NCI-H146 (cell line): ENCODE measurements at regions not wholly inside any gene's neighbourhood (a gene's known extent, or its start where the extent isn't known, plus 50 kb on each side); places are given as distances from the start of the nearest gene placed in this dataset.

Experiments
- DNase-seq: peaks from one replicate; lab custom pipeline; 2025; lab: John Stamatoyannopoulos, UW

- DNase-seq, result no peak
These were observed 1291.5 kb downstream of the TBC1D22A start for GRCh38 chr22:48053973-48054372.

GRCh38 chr22:48053486-48053885, 1291.0 kb downstream of the TBC1D22A start:
- no peak for DNase-seq

GRCh38 chr22:48052621-48052890, 1290.1 kb downstream of the TBC1D22A start:
- no peak for DNase-seq

DNA sequence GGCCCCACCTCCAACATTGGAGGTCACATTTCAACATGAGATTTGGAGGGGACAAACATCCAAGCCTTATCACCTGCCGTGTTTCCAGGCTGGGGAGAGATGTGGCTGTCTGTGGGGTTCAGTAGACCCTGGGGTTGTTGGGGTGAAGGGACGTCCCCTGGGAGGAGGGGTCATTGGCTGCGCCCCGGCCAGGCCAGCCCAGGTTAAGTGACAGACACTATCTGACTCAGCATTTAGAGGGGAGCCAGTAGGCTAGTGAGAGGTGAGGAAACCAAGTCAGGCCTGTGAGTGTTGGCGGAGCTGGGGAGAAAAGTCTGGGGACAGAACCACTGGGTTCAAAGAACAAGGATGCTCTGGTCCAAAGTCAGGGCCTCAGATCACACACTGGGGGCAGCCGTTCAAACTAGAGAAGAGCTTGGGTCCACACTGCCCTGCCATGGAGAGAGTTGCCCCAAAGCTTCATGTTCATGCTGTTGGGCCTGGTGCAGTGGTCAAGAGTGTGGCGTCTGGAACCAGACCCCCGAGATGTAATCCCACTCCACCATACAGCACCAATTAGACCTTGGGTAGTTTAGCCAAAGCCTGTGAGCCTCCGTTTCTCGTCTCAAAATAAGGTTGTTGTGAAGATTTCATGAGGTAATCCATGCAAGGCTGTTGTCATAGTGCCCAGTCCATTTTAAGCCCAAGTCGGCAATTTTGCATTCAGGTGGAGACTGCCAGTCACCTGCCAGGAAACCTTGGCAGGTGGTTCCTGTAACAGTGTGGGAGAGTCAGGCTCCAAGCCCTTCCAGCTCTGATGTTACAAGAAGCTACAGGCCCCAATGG, 1289.6 kb downstream of the TBC1D22A start:
- peak; percentile 1 for DNase-seq

- no peak for DNase-seq
These were observed 1288.4 kb downstream of the TBC1D22A start for GRCh38 chr22:48050836-48051235.

DNA sequence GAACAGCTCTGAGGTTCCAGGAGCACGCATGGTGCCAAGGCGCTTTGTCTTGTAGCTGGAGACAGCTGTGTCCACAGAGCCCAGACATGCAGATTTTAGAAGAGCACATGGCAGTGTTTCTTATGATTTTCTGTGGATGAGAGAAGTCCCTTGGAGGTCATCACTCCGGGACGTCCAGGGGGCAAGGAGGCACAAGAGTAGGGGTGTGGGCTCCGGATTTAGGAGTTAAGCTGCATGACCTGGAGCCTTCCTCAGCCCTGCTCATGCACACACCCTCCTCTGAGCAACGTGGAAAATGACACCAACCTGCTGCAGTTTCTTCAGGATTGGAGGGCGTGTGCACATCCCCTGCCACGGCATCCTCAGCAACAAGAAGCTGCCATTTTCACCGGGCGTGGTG, 1286.7 kb downstream of the TBC1D22A start:
- DNase-seq, result no peak

- DNase-seq, result no peak
These were observed 1285.5 kb downstream of the TBC1D22A start for GRCh38 chr22:48047722-48048500.

DNA sequence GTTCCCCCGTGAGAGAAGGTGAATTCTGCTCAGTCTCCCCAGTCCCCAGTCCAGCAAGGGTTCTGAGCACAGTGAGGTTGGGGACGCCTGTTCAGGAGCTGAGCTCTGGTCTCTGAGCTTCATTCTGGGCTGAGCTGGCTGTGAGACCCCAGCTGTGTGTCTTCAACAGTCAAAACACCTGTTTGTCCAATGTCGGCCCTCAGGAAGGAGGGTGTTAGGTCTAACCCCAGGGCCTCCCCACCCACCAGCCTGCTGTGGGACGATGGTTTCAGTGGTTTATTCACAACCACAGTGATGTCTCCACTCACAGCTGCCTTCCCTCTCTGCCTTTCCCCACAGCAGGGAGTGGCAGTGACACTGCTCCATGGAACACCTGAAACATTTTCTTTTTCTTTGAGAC, 1282.9 kb downstream of the TBC1D22A start:
- DNase-seq, result no peak

- no peak for DNase-seq
These were observed 1282.1 kb downstream of the TBC1D22A start for GRCh38 chr22:48044487-48045060.

GRCh38 chr22:48043581-48043980, 1281.1 kb downstream of the TBC1D22A start:
- DNase-seq, result no peak

- DNase-seq, result no peak
These were observed 1280.4 kb downstream of the TBC1D22A start for GRCh38 chr22:48042621-48043395.

- DNase-seq, result no peak
These were observed 1276.9 kb downstream of the TBC1D22A start for GRCh38 chr22:48039326-48039725.

- DNase-seq, result no peak
These were observed 1275.2 kb downstream of the TBC1D22A start for GRCh38 chr22:48037618-48038017.

DNA sequence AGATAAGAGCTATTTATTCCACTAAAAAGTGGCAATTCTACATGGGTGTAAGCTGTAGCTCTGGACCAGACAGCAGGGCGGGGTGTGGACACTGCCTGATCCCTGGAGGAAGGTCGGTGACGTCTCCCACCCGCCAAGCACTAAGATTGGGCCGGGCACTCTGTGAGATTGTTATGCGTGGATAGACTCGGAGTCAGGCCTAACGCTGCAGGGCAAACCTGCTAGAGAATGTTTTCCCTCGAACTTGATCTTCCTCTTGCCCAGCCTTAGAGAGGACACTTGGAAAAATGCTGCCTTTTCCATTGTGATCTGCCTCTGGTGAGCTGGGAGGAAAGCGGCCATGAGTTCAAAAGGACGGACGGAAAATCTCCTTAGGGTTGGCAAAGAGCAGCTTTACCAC, 1273.4 kb downstream of the TBC1D22A start:
- no peak for DNase-seq

GRCh38 chr22:48031589-48031988, 1269.1 kb downstream of the TBC1D22A start:
- no peak for DNase-seq

GRCh38 chr22:48025096-48025495, 1262.6 kb downstream of the TBC1D22A start:
- DNase-seq, result no peak

GRCh38 chr22:48021991-48022401, 1259.5 kb downstream of the TBC1D22A start:
- DNase-seq, result no peak

- no peak for DNase-seq
These were observed 1255.9 kb downstream of the TBC1D22A start for GRCh38 chr22:48018346-48018745.

DNA sequence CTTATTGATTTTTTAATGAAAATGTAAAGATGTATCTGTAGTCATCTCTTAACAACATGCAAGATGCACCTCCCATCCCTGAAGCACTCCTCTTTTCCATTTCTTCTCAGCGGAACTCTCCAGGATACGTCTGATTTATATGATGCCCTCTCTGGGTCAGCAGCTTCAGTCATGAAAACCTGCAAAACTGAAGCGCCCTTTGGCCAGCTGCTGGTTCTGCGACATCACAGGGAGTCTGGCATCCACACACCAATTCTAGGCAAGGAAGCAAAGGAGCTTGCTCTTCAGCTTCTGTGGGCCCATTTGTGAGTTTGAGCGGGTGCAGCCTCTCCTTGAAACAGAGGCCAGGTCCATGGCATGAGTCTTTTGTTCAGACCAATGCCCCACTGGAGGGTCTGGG, 1253.3 kb downstream of the TBC1D22A start:
- DNase-seq, result no peak

DNA sequence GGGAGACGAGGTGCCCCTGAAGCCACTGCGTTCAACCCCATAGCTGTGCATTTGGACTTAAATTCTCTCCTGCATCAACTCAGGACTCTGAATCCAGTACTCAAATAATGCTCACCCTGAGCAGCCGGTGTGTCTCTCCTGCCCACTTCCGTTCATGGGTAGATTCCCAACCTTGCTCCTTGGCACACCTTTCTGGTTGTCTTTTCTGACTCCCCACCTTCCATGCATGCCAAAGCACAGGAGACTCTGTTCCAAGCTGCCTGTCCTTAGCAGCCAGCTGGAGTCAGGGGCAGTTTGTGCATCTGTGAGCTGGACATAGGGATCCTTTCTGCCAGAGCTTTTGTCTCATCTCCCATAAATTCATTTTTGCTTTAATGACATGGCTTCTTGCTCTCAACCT, 1242.5 kb downstream of the TBC1D22A start:
- DNase-seq, result no peak

- DNase-seq, result peak; percentile 45
These were observed 1241.6 kb downstream of the TBC1D22A start for GRCh38 chr22:48004038-48004437.

DNA sequence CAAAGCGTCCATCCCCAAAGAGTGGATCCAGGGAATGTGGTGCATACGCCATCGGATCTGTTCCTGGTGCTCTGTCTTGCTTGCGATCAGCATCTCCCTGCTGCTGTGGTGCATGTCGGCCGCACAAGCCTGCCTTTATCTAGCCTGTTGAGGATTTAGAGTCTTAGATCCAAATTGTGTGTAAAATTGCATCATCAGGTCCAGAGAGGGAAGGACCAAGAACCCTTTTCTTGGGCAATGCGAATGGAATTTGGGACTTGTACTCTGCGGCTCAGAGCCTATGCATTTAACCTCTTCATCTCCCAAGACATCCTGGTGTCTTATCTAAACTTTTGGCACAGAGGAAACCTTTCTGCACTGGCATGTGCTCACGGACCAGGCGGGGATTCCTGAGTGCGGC, 1238.7 kb downstream of the TBC1D22A start:
- no peak for DNase-seq
